ENCODE measurements at regions not wholly inside any gene's neighbourhood (a gene's known extent, or its start where the extent isn't known, plus 50 kb on each side); places are given as distances from the start of the nearest gene placed in this dataset.

GRCh38 chr1:29470087-29470787, 233.9 kb downstream of the PTPRU start:
- ChIA-PET CTCF (no interaction called here), POLR2A (interaction anchor here (0.5 kb wide), 1 partner anchor 67 kb away, joined by 3 read pairs; no protein-coding TSS in a partner anchor)
- TF ChIP-seq CTCF (IDR thresholded peaks at IDR 0.05; ENCODE audit: control extremely low read depth, extremely low read depth, low read depth, missing control alignments) = no peak
- no peak for DNase-seq (ENCODE audit: extremely low spot score)

GRCh38 chr1:29469457-29469856, 233.1 kb downstream of the PTPRU start:
- ChIA-PET CTCF (no interaction called here), POLR2A (no interaction called here)
- no peak for DNase-seq (ENCODE audit: extremely low spot score)
- no peak for TF ChIP-seq CTCF (IDR thresholded peaks at IDR 0.05; ENCODE audit: control extremely low read depth, extremely low read depth, low read depth, missing control alignments)

- no peak for TF ChIP-seq CTCF (IDR thresholded peaks at IDR 0.05; ENCODE audit: control extremely low read depth, extremely low read depth, low read depth, missing control alignments)
- ChIA-PET POLR2A (no interaction called here), CTCF (no interaction called here)
- no peak for DNase-seq (ENCODE audit: extremely low spot score)
Measured at GRCh38 chr1:29467989-29468900, 231.9 kb downstream of the PTPRU start.

GRCh38 chr1:29466258-29466657, 229.9 kb downstream of the PTPRU start:
- DNase-seq (ENCODE audit: extremely low spot score) = no peak
- POLR2A ChIA-PET = no interaction called here
- no peak for TF ChIP-seq CTCF (IDR thresholded peaks at IDR 0.05; ENCODE audit: control extremely low read depth, extremely low read depth, low read depth, missing control alignments)
- CTCF ChIA-PET = no interaction called here

- ChIA-PET POLR2A (no interaction called here), CTCF (interaction anchor here (1.5 kb wide), 1 partner anchor 31 kb away, joined by 3 read pairs; no protein-coding TSS in a partner anchor)
- no peak for DNase-seq (ENCODE audit: extremely low spot score)
- TF ChIP-seq CTCF (IDR thresholded peaks at IDR 0.05; ENCODE audit: control extremely low read depth, extremely low read depth, low read depth, missing control alignments) = no peak
Measured at GRCh38 chr1:29465755-29466154, 229.4 kb downstream of the PTPRU start.

- ChIA-PET CTCF (interaction anchor here (1.4 kb wide), 1 partner anchor 23 kb away, joined by 3 read pairs; no protein-coding TSS in a partner anchor), POLR2A (no interaction called here)
- no peak for TF ChIP-seq CTCF (IDR thresholded peaks at IDR 0.05; ENCODE audit: control extremely low read depth, extremely low read depth, low read depth, missing control alignments)
- no peak for DNase-seq (ENCODE audit: extremely low spot score)
Measured at GRCh38 chr1:29462096-29462495, 225.8 kb downstream of the PTPRU start.

All from GM10248 (cell line).